NCI-H2171 (cell line): ENCODE measurements at regions not wholly inside any gene's neighbourhood (a gene's known extent, or its start where the extent isn't known, plus 50 kb on each side); places are given as distances from the start of the nearest gene placed in this dataset.

Source experiments
- DNase-seq: peaks from one replicate; lab custom pipeline; 2025; lab: John Stamatoyannopoulos, UW

DNA sequence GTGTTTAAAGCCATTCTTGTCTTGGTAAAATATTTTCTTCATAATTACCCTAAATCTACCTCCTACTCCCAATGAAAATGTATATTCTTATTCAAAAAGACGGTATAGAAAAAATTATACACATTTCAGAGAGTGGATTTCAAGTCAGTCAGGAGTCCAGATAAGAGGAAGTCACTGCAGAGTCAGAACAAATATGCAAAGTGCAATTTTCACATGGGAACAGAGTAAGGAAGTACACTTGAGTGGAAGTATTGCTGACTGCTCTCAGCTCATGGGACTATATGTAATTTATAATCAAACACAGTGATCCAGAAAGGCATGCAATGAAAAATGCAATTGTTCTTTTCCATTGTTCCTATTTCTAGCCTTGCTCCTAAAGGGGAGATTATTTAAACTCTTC lies 1128.0 kb downstream of the AACS start:
- no peak for DNase-seq

DNA sequence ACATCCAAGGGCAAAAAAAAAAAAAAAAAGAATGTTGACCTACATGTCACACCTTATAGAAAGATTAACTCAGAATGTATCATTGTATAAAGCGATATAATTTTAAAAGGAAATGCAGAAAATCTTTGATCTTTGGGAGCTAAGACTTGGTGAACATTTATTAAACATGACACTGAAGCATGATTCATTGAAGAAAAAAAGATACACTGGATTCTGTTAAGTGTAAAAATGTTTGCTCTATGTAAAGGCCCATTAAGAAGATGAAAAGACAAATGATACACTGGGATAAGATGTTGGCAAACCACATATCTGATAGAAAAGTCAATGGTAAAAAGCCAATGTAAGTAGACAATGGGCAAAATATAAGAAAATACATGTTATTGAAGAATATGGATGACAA lies 1131.0 kb downstream of the AACS start:
- no peak for DNase-seq

DNA sequence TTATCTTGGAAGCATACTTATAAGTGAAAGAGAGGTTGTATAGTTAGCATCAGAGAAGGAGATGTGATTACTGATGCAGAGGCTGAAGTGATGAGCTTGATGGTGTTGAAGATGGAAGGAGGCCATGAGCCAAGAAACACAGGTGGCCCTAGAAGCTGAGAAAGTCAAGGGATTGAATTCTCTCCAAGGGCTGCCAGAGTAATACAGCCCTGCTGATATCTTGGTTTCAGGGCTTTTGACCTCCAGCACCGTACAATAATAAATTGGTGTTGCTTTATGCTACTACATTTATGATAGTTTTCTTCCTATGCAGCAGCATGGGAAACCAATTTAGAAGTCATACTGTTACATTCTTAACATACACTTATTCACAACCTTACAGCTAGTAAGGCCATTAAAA lies 1133.3 kb downstream of the AACS start:
- no peak for DNase-seq

DNA sequence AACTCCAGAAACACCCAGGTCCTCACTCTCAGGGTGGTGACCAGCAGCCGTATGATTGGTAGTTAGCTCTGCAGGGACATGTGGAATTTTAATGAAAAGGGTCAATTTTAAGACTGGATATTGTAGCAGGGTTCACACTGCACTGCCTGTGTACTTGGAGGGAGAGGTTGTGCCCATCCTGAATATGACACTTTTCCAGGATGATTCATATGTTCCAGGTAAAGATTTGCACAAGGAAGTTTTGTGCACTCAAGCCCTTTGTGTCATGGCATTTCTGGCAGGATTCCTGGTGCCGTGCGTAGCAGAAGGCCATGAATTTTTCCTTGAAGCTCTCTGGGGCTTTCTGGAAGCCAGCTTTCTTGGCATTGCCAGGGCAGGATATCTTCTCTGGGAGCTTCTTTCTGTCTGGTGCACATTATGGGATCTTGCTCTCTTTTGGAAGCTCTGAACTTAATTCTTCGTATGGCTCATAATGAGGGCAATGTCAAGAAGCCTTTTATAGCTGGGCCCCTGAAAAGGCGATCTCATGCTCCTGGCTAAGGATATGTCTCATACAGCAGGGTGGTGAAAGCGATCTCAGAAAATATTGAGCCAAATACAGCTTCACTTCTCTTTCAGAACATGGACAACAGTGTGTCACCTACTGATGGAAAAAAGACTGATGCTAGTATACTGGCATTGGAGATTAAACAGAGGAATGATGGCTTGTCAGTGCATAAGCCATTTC lies 1133.9 kb downstream of the AACS start:
- DNase-seq = no peak

DNA sequence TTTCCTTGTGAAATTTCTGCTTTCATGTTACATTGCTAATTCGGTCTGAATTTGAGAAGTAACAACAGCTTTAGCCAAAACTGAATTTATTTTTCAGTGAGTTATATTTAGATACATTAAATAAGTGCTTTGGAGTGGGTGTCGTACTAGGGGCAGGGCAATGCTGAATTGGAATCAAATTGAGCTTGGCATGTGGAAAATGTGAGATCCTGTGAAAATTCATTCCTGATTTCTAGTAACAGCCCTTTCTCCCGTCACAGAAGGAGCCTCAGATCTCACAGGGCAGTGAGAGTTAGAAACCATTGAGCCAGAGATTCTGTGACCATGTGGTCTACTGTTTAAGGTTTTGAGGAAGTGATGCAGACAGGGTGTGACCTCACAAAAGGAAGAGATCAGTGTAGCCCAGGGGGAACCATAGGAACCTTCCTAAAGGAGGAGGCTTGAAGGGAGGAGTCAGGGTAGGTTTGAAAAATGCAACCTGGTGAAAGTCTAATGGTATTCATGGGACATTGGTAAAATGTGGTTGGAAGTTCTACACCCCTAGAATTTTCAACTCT lies 1136.8 kb downstream of the AACS start:
- no peak for DNase-seq

DNA sequence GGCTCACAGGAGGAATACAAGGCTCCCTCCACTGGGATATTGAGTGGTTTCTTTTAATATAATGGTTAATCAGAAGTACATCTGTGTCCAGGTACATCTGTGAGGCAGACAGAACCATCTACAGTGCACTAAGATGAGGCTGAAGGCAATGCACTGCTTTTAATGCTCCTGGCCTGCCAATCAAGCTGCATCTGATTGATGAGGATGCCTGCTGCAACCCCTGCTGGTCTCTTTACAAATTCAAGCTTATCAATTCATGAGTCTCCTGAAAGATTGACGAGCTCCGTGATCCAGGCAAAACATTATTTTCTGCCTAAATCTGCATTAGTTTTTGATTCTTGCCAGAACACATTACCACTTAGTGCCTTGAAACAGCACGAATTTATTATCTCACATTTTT lies 1139.1 kb downstream of the AACS start:
- DNase-seq = no peak

DNA sequence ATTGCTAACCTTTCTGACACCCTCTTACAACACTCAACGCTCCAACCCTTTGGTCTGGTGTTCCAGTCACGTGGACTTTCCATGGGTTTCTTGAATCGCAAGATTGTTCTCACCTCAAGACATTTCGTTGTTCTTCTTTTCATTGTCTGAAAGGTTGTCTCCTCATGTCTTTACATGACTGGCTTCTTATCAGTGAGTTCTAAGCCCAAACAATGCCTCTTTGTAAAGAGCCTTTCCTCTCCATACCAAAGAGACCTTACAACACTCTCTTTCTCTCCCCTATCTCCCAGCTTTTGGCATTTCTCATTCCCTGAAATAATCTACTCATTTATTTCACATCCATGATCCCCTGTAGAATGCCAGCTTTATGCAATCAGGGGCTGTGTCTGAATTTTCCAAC lies 1144.8 kb downstream of the AACS start:
- DNase-seq = no peak

DNA sequence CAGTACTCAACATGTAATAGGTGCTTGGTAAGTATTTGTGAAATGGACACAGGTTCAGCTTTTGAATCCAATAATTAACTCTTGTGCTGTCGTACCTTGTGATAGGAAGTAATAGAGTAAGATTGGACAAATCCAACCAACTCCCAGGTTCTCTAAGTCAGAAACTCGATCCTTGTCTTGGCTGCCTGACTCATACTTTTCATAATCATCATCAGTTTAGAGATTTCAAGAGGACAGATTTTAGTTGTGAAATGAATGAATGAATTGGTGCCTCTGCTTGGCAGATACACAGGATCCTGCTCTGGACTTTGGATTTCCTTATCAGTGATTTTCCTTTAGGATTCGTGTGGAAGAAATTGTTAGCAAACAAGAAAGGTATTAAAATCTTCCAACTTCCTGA lies 1145.2 kb downstream of the AACS start:
- DNase-seq = no peak

DNA sequence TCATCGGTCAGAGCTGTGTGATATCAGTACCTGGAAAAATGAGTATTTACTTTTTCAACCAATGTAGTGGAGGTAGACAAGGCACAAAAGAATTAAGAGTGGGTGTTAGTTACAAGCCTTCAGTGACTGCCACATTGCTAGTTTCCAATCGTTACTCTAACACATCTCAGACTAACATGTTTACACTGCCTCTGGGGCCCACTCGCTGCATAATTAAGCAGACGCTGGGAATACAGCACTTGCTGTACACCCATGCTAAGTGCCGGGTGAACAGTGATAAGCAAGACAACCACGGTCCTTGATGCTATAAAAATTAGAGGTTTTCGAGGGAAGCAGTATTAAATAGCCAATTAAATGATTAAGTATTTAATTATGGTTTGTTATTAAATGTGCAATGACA lies 1147.6 kb downstream of the AACS start:
- no peak for DNase-seq

DNA sequence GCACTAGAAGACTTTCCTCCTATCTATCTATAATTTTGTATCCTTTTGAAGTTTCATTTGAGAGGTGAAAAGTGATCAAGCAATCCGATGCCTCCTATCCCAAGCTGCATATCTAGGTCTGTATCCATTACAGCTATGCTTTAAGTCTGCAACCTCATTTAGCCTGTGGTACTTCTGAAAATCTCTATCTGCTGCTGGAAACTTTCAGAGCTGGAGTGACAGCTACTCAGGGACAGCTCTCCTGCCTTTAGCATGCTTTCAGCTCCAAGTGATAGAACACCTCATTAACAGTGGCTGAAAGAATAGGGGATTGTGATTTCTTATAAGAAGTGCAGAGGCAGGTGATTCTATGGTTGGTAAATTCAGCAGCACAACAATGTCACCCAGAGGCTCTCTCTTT lies 1153.5 kb downstream of the AACS start:
- DNase-seq = no peak

DNA sequence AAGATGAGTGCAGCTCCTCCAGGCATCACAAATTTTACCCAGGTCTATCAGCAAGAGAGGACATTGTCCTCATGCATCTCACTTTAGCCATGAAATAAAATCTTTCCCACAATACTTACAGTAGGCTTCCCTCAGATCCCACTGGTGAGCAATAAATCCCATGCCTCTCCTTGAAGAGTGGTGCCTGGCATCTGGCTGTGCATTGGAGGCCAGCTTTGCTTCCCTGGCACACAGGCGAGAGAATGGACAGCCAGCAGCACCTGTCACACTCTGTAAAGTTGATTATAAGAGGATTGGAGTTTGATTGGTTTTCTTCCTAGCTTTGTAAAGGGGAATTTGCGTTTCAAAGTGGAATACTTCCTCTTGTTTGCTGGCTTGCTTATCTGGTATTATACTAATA lies 1153.9 kb downstream of the AACS start:
- DNase-seq = no peak

DNA sequence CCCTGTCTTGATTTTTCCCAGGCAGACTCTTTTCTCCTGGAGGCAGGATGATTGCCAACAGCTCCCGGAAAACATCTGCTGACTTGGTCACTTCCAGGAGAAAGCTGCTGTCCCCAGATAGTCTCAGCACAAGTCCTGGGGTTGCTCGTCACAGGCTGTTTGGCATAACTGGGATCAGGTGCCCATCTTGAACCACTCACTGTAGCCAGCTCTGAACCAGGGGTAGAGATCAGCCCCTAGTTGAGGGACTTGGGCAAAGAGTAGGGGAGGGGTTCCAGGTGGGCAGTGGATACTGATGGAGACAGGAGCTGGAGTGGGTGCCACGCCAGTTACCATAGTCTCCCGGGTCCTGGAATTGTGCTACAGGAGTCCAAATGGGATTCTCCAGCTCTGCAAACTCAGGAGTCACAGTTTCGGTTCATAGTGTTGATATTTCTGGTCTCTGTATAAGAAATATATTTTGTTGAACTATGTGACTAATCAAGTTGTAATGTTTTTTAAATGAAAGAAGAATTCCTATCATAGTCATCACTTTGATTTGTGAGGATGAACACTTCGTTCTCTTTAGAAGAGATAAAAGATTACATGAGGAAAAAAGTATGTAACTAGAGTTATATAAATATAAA lies 1154.5 kb downstream of the AACS start:
- no peak for DNase-seq

DNA sequence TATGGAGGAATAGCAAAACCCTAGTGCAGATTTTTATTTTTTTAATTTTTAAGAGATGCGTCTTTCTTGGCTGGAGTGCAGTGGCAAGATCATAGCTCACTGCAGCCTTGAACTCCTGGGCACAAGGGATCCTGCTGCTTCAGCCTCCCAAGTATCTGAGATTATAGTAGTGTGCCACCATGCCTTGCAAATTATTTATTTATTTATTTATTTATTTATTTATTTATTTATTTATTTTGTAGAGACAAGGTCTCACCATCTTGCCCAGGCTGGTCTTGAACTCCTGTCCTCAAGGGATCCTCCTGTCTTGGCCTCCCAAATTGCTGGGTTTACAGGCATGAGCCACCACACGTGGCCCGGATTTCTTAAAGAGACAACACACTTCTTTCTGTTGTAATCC lies 1158.8 kb downstream of the AACS start:
- DNase-seq = no peak

DNA sequence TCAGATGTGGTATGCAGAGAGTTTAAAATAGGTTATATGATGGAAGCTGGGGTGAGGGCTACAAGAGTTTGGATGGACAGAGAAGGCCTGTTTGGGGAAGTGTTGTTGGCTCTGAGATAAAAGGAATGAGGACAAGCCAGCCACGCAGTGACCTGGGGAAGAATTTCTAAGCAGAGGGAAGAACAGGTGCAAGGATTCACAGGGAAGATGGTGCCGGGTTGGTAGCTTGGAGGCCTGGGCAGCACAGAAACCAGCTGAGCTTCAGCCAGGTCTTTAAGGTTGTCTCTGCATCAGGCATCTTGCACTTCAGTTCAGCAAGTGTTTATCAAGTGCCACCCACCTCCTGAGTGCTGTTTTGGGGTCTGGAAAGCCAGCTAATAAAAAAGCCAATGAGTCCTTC lies 1163.7 kb downstream of the AACS start:
- no peak for DNase-seq

DNA sequence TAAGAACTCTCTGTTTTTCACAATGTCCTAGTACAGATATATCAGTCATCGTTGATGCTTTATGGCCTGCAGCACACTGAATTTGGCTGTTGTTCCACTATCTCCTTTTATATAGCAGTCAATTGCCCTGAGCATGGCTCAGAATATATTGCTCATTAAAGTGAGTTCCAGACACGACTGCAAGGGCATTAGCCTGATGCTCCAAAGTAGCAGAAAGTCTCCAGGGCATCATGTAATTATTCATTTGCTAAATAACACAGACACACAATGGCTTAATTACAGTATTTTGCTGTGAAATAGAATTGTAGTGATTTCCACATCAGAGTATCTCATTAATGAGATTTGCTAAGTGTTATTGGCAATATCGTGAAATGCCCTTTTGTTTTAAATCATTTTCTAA lies 1167.5 kb downstream of the AACS start:
- DNase-seq = no peak

DNA sequence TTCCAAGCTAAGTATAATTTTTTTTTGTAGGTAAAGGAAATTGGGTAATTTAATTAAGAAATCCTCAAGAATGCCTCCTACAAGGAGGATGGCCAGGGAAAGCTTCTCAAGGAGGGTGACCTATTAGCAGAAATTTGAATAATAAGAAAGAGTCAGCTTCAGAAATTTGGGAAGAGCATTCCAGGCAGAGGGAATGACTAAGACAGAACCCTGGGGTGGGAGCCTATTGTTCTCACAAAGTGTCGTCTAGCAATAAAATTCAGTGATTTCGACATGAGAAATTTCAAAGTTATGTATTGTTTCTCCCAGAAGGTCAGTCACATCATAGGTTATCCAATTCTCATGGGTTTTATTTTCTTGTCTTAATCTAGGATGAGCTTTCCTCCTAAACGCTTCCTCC lies 1168.4 kb downstream of the AACS start:
- no peak for DNase-seq

DNA sequence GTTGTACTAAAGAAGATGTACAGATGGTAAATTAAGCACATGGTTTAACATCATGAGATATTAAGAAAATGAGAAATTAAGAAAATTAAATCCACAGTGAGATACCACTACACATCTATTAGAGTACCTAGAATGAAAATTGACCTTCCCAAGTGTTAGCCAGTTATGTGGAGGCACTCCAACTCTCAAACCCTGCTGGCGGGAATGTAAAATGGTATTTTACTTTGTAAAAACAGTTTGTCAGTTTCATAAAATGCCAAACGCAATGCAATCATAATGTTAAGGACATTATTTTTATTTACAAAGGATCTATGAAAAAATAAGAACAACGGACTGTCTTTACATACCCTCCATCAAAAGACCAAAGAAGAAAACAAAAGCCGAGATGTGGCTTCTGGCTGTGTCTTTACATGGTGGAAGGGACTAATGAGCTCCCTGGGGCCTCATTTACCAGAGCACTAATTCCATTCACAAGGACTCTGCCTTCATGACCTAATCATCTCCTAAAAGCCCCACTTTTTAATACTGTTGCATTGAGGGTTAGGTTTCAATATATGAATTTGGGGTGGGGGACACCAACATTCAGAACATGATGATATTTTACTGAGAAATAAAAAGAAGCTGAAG lies 1178.7 kb downstream of the AACS start:
- no peak for DNase-seq

DNA sequence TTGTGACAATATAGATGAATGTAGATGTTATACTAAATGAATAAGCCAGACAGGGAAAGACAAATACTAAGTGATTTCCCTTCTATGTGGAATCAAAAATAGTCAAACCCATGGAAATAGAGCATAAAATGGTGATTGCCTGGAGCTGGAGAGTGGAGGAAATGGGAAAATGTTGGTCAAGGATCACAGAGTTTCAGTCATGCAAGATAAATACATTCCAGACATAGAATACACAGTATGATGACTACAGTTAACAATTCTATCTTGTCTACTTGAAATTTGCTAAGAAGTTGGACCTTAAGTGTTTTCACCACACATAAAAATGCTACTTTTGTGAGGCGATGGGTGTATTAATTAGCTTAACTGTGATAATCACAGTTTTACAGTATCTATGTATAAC lies 1182.7 kb downstream of the AACS start:
- DNase-seq = no peak

DNA sequence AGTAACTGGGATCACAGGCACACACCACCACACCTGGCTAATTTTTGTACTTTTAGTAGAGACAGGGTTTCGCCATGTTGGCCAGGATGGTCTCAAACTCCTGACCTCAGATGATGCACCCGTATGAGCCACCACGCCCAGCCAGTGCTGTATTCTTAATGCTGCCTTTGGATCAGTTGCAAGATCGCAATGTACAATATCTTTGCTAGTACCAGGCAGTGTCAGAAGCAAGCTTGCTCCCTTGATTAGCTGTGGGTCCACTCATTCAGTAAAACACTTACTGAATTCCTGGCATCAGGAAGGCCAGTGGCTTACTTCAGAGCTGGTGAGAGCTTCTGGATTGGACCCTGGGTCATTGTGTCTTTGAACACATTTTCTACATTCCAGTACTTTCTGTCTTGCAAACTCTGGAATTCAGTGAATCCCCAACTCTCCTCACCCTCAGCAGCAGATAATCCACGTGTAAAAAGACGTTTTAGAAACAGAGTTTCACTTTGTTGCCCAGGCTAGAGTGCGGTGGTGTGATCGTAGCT lies 1183.7 kb downstream of the AACS start:
- no peak for DNase-seq

DNA sequence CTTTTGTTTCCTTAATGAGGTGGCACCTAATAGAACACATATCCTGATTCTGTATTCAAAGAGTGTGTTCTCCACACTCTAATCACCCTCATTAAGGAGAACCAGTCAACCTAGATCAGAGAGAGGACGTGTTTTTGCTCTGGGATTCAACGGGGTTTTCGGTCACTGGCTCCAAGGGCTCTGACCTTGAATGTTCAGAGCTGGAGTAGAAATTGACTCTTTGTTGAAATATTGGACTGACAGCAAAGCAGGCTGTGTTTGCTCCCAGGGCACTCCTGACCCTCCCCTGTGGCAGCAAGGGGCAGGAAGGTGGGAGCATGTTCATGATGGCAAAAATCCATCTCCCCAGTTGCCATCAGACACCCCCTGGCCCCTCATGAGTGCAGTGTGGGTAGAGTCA lies 1193.0 kb downstream of the AACS start:
- DNase-seq = no peak

DNA sequence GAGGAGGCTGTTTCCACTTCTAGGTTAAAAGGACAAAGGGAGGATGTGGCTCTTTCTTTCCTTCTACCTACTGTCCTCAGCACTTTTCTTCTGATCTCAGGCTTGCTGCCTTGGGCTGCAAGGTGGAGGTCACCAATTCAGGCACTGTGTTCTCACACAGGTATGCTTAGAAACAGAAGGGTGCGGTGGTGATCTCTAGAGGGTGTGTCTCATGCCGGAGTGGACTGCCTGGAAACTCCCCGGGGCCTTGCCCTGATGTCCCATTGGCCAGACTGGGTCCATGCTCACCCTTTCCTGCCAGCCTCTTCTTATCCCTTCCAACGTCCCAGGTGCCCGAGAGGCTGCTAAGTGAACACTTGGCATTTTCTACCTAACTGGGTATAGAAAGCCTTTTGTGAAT lies 1197.6 kb downstream of the AACS start:
- DNase-seq = no peak

DNA sequence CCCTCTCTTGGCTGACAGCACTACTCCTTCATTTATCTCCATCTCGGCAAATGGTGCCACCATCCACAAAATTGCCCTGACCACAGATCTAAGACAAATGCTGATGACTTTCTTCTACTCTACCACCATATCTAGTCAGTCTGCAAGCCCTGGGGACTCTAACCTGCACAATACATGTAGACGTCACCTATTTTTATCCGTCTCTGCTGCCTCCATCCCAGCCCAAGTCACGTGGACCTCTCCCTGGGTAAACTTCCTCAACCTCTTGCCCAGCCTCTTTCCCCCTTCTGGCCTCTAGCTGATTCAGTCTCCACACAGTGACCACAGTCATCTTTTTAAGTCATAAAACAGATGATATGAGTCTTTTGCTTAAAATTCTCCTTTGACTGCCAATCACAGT lies 1203.0 kb downstream of the AACS start:
- DNase-seq = no peak

DNA sequence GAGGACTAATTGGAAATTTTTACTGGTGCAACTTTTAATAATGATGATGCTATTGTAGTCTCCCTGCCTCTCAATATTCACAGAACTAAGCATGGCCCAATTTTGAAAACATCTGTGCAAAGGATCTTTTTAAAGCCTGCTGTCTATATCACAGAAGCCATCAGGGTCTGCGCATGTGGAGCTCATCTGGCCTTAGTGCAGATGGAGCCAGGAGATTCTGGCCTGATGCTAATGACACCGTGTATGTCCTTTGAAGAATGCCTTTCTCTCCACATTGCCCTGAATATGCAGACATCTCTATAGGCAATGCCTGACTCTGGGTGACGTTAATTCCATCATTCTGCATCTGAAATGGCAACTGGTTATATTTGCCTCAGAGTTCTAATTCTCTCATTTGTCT lies 1205.9 kb downstream of the AACS start:
- DNase-seq = no peak
